ENCODE measurements at regions not wholly inside any gene's neighbourhood (a gene's known extent, or its start where the extent isn't known, plus 50 kb on each side); places are given as distances from the start of the nearest gene placed in this dataset.

DNA sequence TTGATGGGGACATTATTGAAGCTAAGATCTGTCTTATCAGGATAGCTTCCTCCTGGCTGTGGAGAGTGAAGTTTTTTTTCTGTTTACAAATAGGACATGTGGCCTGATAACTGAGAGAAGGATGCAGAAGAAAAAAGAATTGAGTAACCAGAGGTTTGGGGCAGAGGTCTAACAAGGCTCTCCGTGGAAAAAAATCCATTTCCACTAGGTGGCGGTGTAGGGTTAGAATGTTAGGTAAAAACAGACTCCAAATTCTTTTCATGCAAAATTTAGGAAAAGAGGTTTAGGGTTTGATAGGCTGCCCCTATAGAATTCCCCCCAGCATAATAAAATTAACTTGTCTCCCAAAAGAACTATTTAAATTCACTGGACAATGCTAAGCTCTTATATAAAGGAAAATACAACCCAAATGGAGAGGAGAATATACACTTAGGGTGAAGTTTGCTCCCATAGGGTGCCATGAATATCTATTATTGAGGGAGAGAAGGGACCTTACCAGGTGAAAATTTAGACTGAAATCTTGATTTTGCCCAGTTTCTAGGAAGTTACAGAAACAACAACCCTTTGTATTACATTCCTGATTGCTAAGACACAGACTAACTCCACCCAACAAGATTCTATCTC, 1560.4 kb downstream of the OTOL1 start:
- DNase-seq: no peak

DNA sequence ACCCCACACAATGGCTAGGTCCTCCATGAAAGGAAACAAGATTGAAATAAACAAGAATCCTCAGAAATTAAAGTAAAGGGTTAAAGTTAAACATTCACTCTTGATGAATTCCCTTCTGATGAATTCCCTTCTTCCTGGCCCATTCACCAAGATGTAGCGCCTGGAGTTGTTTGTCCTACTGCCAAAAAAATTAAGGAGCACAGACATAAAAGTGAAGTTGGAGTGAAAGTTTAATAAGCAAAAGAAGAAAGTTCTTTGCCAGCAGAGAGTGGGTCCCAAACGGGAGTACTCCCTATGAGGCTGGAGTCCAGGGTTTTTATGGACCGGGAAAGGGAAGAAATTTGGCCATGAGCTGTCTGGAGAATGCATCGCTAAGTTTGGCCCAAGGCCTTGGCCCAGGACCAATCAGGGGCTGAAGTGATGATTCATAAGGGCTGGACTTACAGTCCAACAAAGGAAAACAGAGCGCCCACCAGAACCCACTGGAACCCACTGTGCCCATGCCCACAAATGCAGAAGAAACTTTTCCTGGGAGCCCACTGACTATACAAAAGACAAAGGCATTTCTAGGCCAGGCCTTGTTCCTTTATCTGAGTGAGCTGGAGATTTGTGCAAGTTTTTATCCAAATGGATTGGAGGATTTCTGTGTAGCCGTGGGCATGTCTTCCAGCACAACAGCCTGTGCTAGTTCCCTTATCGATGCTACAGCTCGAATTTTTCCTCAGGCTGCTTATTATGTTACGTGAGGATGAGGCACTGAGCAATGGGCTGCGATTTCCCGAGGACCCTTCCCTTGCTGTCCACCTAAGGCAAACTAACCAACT, 1561.6 kb downstream of the OTOL1 start:
- no peak for DNase-seq

DNA sequence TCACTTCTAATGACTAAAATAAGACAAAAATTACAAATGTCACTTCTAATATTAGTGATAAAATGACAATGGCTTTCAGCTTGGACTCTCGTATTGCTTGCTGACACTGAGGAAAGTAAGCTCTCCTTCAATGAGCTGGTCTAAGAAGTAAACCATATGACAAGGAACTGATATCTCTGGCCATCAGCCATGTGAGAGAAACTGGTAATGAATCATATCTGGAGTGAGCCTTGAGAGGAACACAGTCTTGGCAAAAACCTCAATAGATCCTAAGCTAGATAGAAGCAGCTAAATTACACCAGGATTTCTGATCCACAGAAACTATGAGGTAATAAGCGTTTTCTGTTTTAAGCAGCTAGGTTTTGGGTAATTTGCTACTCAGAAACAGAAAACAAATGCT, 1575.1 kb downstream of the OTOL1 start:
- DNase-seq: no peak

Measured in NCI-H2171 (cell line).